ENCODE measurements at regions not wholly inside any gene's neighbourhood (a gene's known extent, or its start where the extent isn't known, plus 50 kb on each side); places are given as distances from the start of the nearest gene placed in this dataset.

DNA sequence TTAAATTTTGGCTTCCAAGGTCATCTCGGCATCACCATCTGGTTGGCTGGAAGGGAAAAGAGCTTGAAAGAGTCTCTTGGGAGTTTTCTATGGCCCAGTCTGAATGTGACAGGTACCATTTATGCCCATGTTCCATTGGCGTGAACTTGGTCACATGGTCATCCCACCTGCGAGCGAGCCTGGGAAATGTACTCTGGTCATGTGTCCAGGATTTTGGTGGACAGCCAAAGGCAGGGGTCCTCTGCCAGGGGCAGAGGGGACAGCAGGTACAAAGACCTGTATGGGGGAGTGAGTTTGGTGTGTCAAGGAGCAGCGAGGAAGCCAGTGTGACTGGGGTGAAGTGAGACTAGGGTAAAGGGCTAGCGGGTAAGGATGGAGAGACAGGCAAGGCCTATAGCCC, 112.6 kb downstream of the CDC5L start:
- DNase-seq (ENCODE audit: low spot score), result no peak

DNA sequence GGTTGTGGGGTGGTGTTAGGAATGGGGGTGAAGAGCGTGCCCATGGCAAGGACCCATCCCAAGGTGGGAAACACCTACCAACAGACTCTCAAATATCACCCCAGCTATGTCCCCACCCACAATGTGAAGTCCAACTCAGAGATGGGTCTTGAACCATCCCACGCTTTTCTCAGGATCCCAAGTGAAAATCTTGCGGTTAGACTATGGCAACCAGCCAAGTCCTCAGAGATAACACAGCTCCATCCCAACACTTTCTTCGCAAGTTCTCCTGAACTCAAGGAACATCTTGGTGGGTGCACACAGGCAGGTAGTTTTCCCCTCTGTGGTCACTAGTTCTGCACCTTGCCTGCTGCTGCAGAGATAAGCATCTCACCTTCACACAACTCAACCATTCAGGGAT, 116.0 kb downstream of the CDC5L start:
- no peak for DNase-seq (ENCODE audit: low spot score)

DNA sequence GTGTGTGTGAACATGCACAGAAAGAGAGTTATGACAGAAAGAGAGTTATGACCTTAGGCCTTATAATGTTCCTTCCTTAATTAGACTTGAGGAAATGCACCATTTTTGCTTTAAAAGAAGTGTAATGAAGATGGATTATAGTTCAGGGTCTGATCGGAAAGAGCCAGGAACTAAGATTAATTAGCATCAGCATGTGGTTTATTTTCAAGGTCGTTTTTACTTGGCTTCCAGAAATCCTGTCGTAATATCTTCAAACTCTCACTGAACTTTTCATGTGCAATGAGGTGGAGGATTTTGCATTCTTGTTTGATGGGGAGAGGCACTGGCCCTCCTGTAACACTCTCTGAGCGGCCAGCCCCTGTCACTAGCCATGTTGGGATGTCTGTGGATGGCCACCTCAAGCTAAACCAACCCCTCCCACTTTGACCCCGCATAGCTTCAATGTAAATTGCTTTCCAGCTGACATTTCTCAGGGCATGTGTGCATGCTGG, 116.8 kb downstream of the CDC5L start:
- no peak for DNase-seq (ENCODE audit: low spot score)

DNA sequence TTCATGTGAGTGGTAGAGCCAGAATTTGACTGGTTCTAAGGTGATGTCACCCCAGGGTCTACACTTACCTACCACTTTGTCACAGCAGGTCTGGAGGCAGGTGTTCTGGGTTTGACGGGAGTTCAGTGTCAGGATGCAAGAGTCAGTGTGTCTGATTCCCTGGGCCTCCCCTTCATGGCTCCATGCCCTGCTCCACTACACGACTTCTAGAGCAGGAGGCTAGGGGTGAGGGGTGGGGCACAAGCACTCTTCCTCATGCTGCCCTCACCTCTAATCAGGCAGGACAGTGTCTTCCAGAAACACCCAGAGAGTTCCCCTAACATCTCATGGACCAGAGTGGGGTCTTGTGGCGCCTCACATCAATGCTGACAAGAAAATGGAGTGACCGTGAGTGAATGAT, 118.2 kb downstream of the CDC5L start:
- DNase-seq (ENCODE audit: low spot score), result no peak

DNA sequence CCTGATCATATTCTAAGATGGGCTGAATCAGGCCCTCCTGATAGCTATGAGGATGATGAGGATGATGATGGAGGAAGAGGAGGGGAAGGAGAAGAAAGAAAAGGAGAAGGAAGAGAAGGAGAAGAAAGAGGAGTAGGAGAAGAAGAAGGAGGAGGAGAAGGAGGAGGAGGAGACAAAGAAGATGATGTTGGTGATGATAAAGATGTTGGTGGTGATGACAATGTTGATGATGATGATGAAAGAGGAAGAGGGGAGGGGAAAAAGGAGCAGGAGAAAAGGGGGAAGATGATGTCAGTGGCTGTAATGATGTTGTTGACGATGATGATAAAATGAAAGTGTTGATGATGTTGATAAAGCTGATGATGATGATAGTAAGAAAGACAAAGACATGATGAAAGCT, 119.5 kb downstream of the CDC5L start:
- no peak for DNase-seq (ENCODE audit: low spot score)

DNA sequence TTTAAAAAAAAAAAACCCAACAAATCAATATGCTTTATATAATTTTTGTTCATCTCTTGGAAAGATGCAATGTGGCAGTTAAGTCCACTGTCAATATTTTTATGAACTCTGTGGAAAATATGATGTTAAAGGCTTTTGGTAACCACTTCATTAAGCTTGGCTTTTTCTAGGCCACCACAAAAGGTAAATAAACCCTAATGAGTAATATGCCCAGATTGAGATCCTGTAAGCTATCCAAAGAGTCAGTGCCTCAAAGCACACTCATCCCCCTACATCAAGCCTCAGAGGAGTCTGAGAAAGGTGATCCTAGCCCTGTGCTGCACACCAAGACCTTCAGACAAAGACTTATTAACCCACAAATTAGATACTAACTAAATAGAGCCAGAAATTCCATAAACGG, 121.1 kb downstream of the CDC5L start:
- no peak for DNase-seq (ENCODE audit: low spot score)

DNA sequence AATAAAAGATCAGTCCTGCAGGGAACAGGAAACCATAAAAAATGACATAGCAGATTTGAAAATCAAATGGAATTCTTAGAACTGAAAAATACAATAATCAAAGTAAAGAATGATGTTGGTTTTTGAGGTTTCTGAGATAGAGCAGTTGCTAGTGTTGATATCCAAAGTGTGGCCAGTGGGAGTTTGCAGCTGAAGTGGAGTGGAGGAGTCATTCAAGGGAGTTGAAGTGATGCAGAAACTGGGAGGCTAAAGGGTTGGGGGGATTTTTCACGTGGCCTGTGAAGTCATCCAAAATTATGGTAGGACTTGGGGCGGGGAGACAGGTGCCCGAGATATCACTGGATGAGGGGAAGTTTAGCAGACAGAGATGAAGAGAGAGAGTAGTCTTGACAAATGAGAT, 123.6 kb downstream of the CDC5L start:
- DNase-seq (ENCODE audit: low spot score), result no peak

DNA sequence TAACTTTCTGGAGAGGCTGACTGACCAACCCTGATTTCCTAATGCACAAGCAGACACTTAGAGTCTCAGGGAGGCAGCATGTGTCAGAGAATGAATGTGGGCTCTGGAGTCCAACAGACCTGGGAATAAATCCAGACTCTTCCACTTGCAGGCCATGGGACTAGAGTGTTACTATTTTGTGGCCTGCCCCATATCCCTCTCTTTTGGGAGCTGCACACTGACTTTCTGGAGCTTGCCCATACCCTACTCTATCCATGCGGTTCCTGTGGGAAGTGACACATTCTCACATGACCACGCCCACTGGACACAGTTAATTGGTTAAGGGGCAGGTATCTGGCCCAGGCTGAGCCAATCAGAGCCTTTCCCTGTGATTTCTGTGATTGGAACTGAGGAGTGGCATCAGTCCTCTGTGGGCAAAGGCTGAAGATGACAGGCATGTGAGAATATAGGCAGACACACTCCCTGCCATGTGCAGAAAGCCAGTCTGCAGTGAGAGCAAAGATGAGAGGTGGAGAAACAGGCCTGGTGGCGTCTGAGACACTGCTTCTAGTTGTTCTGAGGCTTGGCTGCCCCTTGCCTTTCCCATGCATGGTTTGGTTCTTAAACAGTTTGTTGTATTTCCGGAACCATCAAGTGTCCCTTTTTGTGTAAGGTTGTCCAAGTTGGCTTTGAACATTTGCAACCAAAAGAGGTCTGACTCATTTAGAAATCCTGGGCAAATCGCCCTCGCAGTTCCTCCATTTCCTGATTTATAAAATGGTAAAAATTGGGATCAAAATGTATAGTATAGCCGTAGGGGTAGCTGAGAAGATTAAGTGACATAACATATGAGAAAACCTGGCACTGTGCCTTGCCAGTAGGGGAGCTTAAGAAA, 125.6 kb downstream of the CDC5L start:
- peak; percentile 14 for DNase-seq (ENCODE audit: low spot score)

DNA sequence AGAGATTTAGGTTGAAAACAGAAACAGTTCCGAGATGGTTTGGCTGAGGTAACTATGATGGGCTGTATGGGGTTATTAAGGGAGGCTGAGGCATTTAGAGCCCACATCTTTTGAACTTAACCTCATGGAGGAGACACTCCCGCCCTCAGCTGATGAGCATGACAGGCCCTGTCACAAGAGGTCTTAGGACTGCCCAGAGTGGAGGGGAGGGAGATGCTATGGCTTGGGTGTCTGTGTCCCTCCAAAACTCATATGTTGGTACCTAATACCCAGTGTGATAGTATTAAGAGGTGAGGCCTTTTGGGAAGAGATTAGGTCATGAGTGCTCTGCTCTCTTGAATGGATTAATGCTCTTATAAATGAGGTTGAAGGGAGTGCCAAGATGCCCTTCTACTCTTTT, 126.6 kb downstream of the CDC5L start:
- DNase-seq (ENCODE audit: low spot score), result no peak

DNA sequence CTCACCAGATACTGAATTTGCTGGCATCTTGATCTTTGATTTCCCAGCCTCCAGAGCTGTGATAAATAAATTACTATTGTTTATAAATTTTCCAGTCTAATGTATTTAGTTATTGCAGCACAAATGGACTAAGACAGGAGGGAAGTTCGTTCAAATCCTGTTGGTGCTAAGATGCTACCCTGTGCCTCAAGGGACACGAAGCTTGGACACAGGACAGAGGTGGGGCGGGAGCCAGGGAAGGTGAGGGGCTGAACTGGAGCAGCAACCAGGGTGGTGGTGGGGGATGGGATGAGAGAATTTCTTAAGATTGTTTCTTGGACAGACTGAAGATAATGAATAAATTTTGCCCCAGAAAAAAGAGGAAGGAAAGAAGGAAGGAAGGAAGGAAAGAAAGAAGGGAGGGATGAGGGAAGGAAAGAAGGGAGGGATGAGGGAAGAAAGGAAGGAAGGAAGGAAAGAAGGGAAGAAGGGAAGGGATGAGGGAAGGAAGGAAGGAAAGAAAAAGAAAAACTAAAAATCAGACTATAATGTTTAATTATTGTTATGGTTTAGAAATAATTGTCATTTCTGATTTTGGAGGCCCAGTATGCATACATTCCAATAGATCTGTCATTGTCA, 127.2 kb downstream of the CDC5L start:
- DNase-seq (ENCODE audit: low spot score), result no peak

DNA sequence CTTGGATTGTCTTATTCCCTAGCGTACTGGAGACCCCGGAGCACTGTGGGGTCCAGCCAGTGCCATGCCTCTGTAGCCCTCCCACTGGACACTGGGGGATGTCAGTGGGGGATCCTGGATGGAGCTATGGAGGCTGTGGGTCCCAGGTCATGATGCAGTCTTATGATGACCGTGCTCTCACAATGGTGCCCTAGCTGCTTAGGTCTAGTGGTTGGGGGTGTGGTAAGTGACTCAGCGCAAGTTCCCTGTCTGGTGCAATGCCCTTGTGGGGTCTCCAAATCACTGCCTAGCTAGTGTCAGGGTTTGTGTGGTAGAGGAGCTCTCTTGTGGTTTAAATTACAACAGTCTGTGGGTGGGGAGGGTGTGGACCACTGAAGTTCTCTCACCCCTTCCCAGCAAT, 135.4 kb downstream of the CDC5L start:
- no peak for DNase-seq (ENCODE audit: low spot score)

DNA sequence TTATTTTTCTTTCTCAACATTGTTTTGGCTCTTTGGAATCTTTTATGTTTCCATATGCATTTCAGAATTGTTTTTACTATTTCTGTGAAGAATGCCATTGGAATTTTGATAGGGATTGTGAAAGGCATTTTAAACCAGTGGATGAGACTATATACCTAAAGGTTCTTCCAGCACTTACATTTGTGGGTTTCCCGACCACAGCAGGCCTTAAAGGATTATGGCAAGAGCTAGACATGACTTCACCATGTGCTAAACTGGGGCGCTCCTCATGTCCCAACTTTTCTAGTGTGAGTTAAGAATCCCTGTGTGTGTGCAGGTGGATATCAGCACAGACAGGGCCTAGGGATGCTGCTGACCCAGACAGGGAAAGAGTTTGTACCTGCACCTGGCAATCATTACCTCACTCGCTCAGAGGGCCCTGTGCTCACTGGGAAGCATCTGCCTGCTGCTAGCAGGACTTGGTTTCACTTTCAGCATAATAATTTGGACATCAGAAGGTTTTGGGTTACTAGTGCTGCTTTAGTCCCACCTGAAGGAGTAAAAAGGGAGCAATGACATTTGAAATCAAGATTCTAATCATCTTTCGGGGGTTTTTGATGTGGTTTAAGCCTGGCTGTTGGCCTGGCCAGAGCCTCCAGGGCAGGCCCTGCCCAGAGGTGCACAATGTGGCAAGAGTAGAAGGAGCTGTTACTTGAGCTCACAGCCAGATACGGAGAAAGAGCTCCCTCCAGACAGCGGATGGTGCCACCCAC, 137.1 kb downstream of the CDC5L start:
- DNase-seq (ENCODE audit: low spot score), result no peak

DNA sequence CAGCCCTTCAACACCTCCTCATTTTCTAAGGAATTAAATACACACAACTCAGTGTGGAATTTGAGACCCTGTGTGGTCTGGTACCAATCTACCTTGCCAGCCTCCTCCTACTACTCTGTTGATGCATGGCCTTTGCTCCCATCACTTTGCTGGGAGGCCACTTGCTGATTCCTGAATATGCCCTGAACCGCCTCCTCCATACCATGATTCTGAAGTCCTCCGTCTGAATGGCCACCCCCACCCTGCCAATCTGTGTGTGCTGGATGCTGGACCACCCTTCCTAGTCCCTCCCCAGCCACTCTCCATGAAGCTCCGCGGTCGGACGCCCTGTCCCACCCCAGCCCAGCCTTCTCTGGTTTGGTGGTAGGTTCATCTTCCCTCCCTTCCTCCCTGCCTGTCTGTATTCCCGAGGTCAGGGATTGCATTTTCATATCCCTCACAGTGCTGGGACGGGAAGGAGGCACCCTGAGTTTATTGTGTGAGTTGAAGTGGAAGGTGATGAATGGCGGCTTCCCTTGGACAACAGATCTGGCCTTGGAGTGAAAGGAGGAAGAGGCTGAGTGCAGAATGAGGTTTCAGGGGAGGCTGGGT, 138.3 kb downstream of the CDC5L start:
- no peak for DNase-seq (ENCODE audit: low spot score)

DNA sequence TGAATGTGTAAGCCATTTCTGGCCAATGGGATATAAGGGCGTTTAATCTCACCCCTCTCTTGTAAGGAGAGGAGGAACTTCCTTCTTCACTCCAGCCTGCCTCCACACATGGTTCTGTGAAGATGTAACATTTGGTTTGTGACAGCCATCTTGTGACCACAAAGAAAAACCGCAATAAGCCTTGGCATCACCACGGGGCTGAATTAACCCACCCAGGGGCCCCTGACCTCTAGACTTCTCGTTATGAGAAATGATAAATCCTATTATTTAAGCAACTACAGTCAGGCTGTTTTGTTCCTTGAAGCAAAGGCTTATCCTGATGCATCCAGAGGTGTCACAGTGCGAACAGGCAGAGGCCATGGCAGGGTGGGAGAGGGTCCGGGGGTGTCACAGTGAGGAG, 139.7 kb downstream of the CDC5L start:
- no peak for DNase-seq (ENCODE audit: low spot score)

DNA sequence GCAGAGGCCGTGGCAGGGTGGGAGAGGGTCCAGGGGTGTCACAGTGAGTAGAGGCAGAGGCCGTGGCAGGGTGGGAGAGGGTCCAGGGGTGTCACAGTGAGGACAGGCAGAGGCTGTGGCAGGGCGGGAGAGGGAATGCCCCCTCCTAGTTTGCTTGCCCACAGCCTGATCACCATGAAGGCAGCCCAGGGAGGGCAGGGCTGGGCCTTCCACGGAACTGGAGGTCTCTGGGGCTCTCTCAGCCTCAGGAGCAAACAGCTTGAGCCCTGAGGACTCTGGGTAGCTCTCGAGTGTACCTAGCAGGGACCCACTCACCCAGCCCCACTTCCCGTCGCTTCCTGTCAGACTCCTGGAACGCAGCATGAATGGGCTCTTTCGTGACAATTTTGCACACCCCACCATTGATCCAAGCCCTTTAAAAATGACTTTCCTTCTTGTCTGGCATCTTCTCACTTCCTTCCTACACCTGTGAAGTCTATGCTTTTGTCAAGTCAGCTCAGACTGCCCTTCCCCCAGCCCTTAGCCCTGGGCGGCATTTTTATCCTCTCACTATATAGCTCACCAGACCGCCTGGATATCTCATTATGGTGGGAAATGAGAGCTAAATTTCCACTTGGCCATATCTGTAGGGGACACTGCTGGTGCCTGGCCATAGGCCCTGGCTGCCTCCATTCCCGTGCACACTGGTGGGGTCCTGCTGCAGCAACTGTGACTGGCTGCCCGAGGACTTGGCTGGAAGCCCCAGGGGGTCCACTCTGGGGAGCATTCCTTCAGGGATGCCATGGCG, 140.3 kb downstream of the CDC5L start:
- no peak for DNase-seq (ENCODE audit: low spot score)

DNA sequence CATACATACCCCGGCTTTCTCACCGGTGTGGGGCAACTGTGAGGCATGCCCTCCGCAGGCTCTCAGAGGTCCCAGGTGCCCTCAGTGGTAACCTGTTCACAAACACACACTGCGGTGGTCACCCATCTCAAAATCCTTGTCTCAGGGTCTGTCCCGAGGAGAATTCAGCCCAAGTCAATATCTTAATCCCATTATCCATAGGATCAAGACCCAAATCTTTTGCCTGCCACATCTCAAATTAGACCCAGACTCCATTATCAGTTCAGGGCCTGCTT, 140.8 kb downstream of the CDC5L start:
- no peak for DNase-seq (ENCODE audit: low spot score)

DNA sequence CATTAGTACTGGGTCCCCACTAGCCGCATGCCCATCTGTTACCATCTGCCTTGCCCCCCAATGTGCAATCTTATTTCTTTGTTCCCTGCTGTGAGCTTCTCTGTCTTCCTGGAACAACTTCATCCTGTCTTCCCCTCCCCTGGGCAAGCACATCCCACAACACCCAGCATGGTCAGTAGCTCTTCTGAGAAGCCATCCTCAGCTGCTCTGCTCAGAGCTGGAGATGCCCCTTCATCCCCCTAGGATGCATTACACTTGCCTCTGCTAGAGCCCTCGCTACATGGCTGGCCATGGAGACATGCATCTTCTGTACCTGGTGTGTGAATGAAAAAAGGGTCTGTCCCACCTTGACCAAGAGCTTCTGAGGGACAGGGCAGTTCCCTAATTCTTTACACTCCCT, 141.2 kb downstream of the CDC5L start:
- DNase-seq (ENCODE audit: low spot score), result no peak

DNA sequence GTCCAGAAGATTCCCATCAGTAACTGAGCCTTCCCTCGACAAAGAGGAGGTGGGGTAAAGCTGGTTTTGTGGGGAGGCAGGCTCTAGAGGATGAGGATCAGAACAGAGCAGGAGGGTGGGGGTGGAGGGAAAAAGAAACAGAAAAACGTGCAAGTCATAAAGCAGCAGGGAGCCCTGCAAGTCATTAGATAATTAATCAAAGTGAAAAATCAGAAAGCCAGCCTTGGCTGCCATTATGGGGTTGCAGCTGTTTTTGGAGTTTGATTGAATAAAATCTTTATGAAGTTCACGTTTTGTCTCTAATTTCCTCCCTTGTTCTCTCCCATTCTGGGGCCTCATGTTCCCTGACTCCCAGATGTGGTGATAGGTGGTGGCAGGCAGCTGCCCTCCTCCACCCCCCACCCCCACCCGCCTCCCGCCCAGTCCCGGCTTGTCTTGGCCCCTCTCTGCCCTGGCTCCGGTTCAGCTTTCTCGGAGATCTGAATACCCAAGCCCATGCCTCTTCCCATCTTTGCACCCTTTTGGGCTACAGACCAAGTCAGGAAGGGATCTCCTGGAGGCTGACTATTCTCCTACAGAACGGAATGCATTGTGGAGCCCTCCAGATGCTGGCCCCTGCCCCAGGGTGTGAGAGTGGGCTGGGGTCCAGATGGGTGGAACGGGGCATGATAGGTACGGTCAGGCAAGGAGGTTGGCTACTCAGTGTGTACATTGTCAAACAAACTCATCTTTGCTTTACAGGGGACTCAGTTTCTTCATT, 141.8 kb downstream of the CDC5L start:
- no peak for DNase-seq (ENCODE audit: low spot score)

DNA sequence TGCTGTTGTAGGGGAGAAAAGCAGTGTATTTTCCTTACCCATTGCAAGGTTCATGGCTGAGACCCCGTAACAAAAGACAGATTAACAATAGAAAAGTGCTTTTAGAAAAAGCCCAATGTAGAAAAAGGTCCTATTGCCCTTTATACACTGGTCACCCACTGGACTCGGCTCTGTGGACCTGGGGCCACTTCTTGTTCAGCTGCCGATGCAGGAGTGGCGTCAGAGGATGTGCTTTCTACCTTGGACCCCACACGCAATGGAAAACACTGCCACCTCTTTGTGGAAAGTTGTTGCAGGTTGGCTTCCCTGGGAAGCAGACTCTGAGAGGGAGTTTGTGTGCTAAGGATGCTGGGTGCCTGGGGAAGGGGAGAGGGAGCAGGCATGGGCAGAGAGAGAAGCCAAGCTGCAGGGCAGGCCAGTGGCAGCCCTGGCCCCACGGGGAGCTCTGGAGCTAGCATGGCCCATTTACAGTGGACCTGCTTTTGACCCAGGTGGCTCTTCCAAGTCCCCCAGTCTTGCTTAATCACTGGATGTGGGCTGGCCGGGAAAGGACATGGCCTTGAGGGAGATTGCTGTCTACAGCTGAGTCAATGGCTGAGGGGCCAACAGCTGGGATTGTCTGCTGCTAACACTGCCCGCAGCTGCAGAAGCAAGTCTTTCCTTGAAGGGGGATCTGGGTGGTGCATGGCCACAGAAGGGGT, 142.9 kb downstream of the CDC5L start:
- DNase-seq (ENCODE audit: low spot score), result no peak

DNA sequence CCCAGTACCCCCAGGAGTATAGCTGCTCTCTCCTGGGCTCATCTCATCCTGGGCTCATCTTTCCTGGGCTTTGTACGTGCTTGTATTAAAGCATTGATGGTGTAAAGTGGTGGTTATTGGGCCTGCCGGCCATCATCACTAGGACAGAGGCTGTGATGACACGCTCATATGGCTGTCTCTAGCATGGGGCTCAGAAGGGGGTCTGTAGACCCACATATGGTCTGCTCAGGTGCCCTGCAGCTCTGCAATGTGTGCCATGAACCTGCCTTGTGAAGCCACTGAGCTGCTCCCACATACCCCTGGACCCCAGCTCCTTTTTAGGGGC, 143.4 kb downstream of the CDC5L start:
- no peak for DNase-seq (ENCODE audit: low spot score)
